Activated CD8-positive, alpha-beta T cell treated with anti-CD3 and anti-CD28 coated beads, Interleukin-2, amount 10 ng/mL, durations not matched to agents 7 days and 5 days (primary cell): ENCODE measurements at regions not wholly inside any gene's neighbourhood (a gene's known extent, or its start where the extent isn't known, plus 50 kb on each side); places are given as distances from the start of the nearest gene placed in this dataset.
"Not testable (repeated sequence)": the region's sequence is repeated elsewhere in the genome, so short reads cannot be mapped to it uniquely, and the experiment has no call there.

Source experiments
- ATAC-seq: fragments of 150-1000 bp; cut with Tn5 transposase; one replicate; pipeline ENCODE4 v1.10.0; 2021; ENCODE audit warnings: moderate library complexity
- CTCF ChIA-PET: fragments of 350-600 bp; sonication (Branson Sonifier 250); formaldehyde crosslinking; loops from one replicate; lab custom pipeline; 2021; ENCODE audit warnings: antibody characterized with exemption; lab: Charles Lee
- POLR2A ChIA-PET: fragments of 350-600 bp; sonication (Branson Sonifier 250); formaldehyde crosslinking; loops from one replicate; lab custom pipeline; 2021; ENCODE audit warnings: antibody characterized with exemption; lab: Charles Lee
- DNase-seq: peaks from one replicate; pipeline ENCODE4 v3.0.0-alpha.2; 2020
- H3K27ac Mint-ChIP-seq: one replicate; pipeline ENCODE4 v1.8.0; 2021; ENCODE audit warnings: mild to moderate bottlenecking, mixed read lengths
- H3K27me3 Mint-ChIP-seq: one replicate; pipeline ENCODE4 v1.8.0; 2021; ENCODE audit warnings: low read depth, mixed read lengths
- H3K36me3 Mint-ChIP-seq: one replicate; pipeline ENCODE4 v1.8.0; 2021; ENCODE audit warnings: low read depth, mixed read lengths
- H3K4me1 Mint-ChIP-seq: one replicate; pipeline ENCODE4 v1.8.0; 2021; ENCODE audit warnings: low read depth, mixed read lengths
- H3K4me3 Mint-ChIP-seq: one replicate; pipeline ENCODE4 v1.8.0; 2021; ENCODE audit warnings: mild to moderate bottlenecking, mixed read lengths
- H3K9me3 Mint-ChIP-seq: one replicate; pipeline ENCODE4 v1.8.0; 2022; ENCODE audit warnings: mixed read lengths; ENCODE audit not compliant: insufficient read depth

- Mint-ChIP-seq H3K4me1 (no peaks in the 10 kb centered on the region), H3K27ac (no peak overlapping the region), H3K36me3 (no peaks in the 10 kb centered on the region), H3K27me3 (no peaks in the 10 kb centered on the region), H3K9me3 (no peaks in the 10 kb centered on the region), H3K4me3 (no peak overlapping the region)
- DNase-seq (no peak), ATAC-seq (no peak)
- CTCF ChIA-PET: no interaction called here
- POLR2A ChIA-PET: no interaction called here
Measured at GRCh38 chr11:42972741-42973140, 339.1 kb upstream of the API5 start.

GRCh38 chr11:42974510-42975179, 337.2 kb upstream of the API5 start:
- ChIA-PET CTCF (interaction anchor here (1.1 kb wide), 1 partner anchor 304 kb away, joined by 3 read pairs; no protein-coding TSS in a partner anchor), POLR2A (no interaction called here)
- DNase-seq (no peak), ATAC-seq (no peak)
- no peaks in the 10 kb centered on the region for H3K36me3 Mint-ChIP-seq
- H3K27me3 Mint-ChIP-seq: no peaks in the 10 kb centered on the region
- no peaks in the 10 kb centered on the region for H3K4me1 Mint-ChIP-seq
- H3K9me3 Mint-ChIP-seq: no peaks in the 10 kb centered on the region
- no peak overlapping the region for H3K27ac Mint-ChIP-seq
- H3K4me3 Mint-ChIP-seq: no peak overlapping the region

- no peaks in the 10 kb centered on the region for H3K36me3 Mint-ChIP-seq
Measured at GRCh38 chr11:42975180-42975529, 336.6 kb upstream of the API5 start.

GRCh38 chr11:42976636-42977217, 335.1 kb upstream of the API5 start:
- DNase-seq: no peak
- no peaks in the 10 kb centered on the region for H3K4me1 Mint-ChIP-seq
- no peak overlapping the region for H3K27ac Mint-ChIP-seq
- no peak for ATAC-seq
- no peaks in the 10 kb centered on the region for H3K27me3 Mint-ChIP-seq
- H3K4me3 Mint-ChIP-seq: no peak overlapping the region
- ChIA-PET POLR2A (no interaction called here), CTCF (no interaction called here)
- no peaks in the 10 kb centered on the region for H3K9me3 Mint-ChIP-seq
- H3K36me3 Mint-ChIP-seq: no peaks in the 10 kb centered on the region

More at GRCh38 chr11:42975180-42975529, 336.6 kb upstream of the API5 start:
- ATAC-seq: no peak
- ChIA-PET POLR2A (no interaction called here), CTCF (interaction anchor here (1.1 kb wide), 1 partner anchor 304 kb away, joined by 3 read pairs; no protein-coding TSS in a partner anchor)
- DNase-seq: no peak
- Mint-ChIP-seq H3K9me3 (no peaks in the 10 kb centered on the region), H3K4me1 (no peaks in the 10 kb centered on the region), H3K27me3 (no peaks in the 10 kb centered on the region), H3K27ac (no peak overlapping the region), H3K4me3 (no peak overlapping the region)

GRCh38 chr11:42992594-42992993, 319.2 kb upstream of the API5 start:
- CTCF ChIA-PET: no interaction called here

GRCh38 chr11:42996421-42997307, 315.1 kb upstream of the API5 start:
- no peak for DNase-seq
- H3K4me1 Mint-ChIP-seq: no peaks in the 10 kb centered on the region
- ChIA-PET POLR2A (no interaction called here), CTCF (no interaction called here)
- H3K36me3 Mint-ChIP-seq: no peaks in the 10 kb centered on the region
- no peak for ATAC-seq
- no peak overlapping the region for H3K27ac Mint-ChIP-seq
- no peak overlapping the region for H3K4me3 Mint-ChIP-seq
- H3K9me3 Mint-ChIP-seq: no peaks in the 10 kb centered on the region
- no peaks in the 10 kb centered on the region for H3K27me3 Mint-ChIP-seq

More at GRCh38 chr11:42992594-42992993, 319.2 kb upstream of the API5 start:
- POLR2A ChIA-PET: no interaction called here
- Mint-ChIP-seq H3K27ac (no peak overlapping the region), H3K9me3 (peaks cover 5% of the 10 kb centered on the region), H3K36me3 (no peaks in the 10 kb centered on the region), H3K4me1 (no peaks in the 10 kb centered on the region), H3K27me3 (no peaks in the 10 kb centered on the region), H3K4me3 (no peak overlapping the region)
- no peak for ATAC-seq
- no peak for DNase-seq

GRCh38 chr11:43004879-43005278, 306.9 kb upstream of the API5 start:
- H3K4me3 Mint-ChIP-seq, DNase-seq, POLR2A ChIA-PET, H3K36me3 Mint-ChIP-seq, H3K27me3 Mint-ChIP-seq, H3K4me1 Mint-ChIP-seq, ATAC-seq, H3K27ac Mint-ChIP-seq, CTCF ChIA-PET: not testable (repeated sequence)
- H3K9me3 Mint-ChIP-seq: peaks cover 12% of the 10 kb centered on the region

- ATAC-seq (no peak), DNase-seq (no peak)
- POLR2A ChIA-PET: no interaction called here
- no peak overlapping the region for H3K27ac Mint-ChIP-seq
- peaks cover 12% of the 10 kb centered on the region for H3K9me3 Mint-ChIP-seq
- no peak overlapping the region for H3K4me3 Mint-ChIP-seq
- CTCF ChIA-PET: no interaction called here
- no peaks in the 10 kb centered on the region for H3K36me3 Mint-ChIP-seq
- H3K4me1 Mint-ChIP-seq: no peaks in the 10 kb centered on the region
- no peaks in the 10 kb centered on the region for H3K27me3 Mint-ChIP-seq
Measured at GRCh38 chr11:43010042-43010441, 301.8 kb upstream of the API5 start.

- ChIA-PET POLR2A (no interaction called here), CTCF (no interaction called here)
- no peaks in the 10 kb centered on the region for H3K36me3 Mint-ChIP-seq
- H3K27me3 Mint-ChIP-seq: no peaks in the 10 kb centered on the region
- no peak overlapping the region for H3K4me3 Mint-ChIP-seq
- ATAC-seq (no peak), DNase-seq (no peak)
- H3K4me1 Mint-ChIP-seq: no peaks in the 10 kb centered on the region
- no peak overlapping the region for H3K27ac Mint-ChIP-seq
- H3K9me3 Mint-ChIP-seq: peaks cover 3% of the 10 kb centered on the region
Measured at GRCh38 chr11:43012606-43013005, 299.2 kb upstream of the API5 start.

GRCh38 chr11:43021466-43021865, 290.3 kb upstream of the API5 start:
- POLR2A ChIA-PET: no interaction called here
- Mint-ChIP-seq H3K9me3 (no peaks in the 10 kb centered on the region), H3K27ac (no peak overlapping the region), H3K27me3 (no peaks in the 10 kb centered on the region), H3K4me3 (no peak overlapping the region), H3K36me3 (no peaks in the 10 kb centered on the region), H3K4me1 (no peaks in the 10 kb centered on the region)
- no peak for DNase-seq
- CTCF ChIA-PET: no interaction called here
- no peak for ATAC-seq

GRCh38 chr11:43034341-43034740, 277.5 kb upstream of the API5 start:
- no peak for ATAC-seq
- no peak for DNase-seq
- CTCF ChIA-PET: no interaction called here
- H3K27ac Mint-ChIP-seq: no peak overlapping the region
- no peaks in the 10 kb centered on the region for H3K36me3 Mint-ChIP-seq
- POLR2A ChIA-PET: no interaction called here
- peaks cover 4% of the 10 kb centered on the region for H3K9me3 Mint-ChIP-seq
- H3K4me1 Mint-ChIP-seq: no peaks in the 10 kb centered on the region
- no peaks in the 10 kb centered on the region for H3K27me3 Mint-ChIP-seq
- no peak overlapping the region for H3K4me3 Mint-ChIP-seq

GRCh38 chr11:43035086-43035485, 276.7 kb upstream of the API5 start:
- no peak for ATAC-seq
- Mint-ChIP-seq H3K27me3 (no peaks in the 10 kb centered on the region), H3K4me3 (no peak overlapping the region), H3K36me3 (no peaks in the 10 kb centered on the region), H3K9me3 (peaks cover 4% of the 10 kb centered on the region), H3K27ac (no peak overlapping the region), H3K4me1 (no peaks in the 10 kb centered on the region)
- DNase-seq: no peak
- POLR2A ChIA-PET: no interaction called here
- CTCF ChIA-PET: no interaction called here
